CD4-positive, alpha-beta T cell treated with Interleukin-17A for 4 hours (primary cell): ENCODE measurements at regions not wholly inside any gene's neighbourhood (a gene's known extent, or its start where the extent isn't known, plus 50 kb on each side); places are given as distances from the start of the nearest gene placed in this dataset.

Experiments used
- DNase-seq: peaks from one replicate; pipeline ENCODE4 v3.0.0-alpha.2; 2020; ENCODE audit warnings: mixed read lengths

DNA sequence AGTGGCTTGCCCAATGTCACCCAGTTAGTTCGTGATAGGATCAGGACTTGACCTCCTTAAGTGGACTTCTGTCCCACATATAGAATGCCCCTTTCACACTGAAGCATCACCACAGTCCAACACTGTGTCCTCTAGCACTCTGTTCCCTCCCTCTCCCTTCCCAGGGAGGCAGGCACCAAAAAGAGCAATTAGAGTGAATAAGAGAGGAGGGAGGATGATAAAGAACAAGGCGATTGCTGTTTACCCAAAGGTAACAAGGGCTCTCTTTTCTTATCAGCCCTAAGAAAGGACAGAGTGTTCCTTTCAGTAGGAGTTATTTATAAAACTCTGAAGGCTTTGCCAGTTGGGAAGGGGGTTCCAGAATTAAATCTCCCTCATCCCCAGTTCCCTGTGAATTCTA, 192.7 kb upstream of the ATP2B1 start:
- DNase-seq: no peak

DNA sequence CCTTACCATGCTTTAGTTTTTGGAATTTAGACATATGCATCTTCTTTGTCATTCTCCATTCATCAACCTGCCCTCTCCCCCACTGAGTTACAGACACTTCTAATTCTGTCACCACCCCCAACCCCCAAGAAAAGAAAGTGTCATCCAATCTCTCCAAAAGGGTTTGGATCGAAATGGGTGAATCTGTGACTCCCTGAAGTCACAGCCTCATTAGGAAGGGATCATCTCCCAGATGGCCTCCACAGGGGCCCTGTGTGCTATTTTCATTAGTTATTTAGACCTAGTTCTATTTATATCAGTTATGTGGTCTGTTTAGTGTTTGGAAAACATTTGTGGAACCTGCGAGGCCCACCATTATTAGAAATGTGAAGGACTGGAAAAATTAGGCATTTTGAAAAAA, 191.0 kb upstream of the ATP2B1 start:
- no peak for DNase-seq

- DNase-seq: no peak
Measured at GRCh38 chr12:89895591-89895990, 187.0 kb upstream of the ATP2B1 start.

DNA sequence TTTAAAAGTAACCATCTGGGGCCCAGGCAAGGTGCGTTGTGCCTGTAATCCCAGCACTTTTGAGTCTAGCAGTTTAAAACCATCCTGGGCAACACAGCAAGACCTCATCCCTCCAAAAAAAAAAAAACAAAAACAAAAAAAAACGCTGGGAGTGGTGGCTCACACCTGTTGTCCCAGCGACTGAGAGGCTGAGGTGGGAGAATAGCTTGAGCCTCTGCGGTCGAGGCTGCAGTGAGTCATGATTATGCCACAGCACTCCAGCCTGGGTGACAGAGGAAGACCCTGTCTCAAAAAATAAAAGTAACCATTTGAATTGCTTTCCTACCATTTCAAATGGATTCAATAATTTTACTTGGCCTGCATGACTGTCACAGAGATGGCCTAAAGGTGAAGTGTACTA, 186.5 kb upstream of the ATP2B1 start:
- no peak for DNase-seq

GRCh38 chr12:89893972-89894706, 185.5 kb upstream of the ATP2B1 start:
- DNase-seq: no peak

- DNase-seq: no peak
Measured at GRCh38 chr12:89892436-89892835, 183.8 kb upstream of the ATP2B1 start.

GRCh38 chr12:89891933-89892332, 183.3 kb upstream of the ATP2B1 start:
- DNase-seq: no peak

DNA sequence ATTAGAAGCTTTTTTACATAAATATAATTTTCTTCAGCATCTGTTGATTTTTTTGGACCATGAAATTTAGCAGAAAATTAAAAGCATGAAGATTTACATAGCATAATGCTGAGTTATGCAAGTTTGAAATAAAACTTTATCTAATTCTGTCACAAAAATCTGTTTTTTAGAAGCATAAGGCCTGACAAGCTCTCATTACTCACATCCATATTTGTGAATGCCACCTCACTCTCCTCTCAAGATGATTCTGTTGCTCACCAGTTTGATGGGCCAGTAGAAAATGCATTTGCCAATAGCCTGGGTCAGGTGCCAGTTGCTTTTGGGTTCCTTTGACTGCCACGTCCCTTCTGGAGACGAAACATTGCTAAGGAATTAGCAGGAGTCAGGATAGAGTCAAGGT, 181.5 kb upstream of the ATP2B1 start:
- no peak for DNase-seq

- DNase-seq: no peak
Measured at GRCh38 chr12:89889062-89889461, 180.4 kb upstream of the ATP2B1 start.

DNA sequence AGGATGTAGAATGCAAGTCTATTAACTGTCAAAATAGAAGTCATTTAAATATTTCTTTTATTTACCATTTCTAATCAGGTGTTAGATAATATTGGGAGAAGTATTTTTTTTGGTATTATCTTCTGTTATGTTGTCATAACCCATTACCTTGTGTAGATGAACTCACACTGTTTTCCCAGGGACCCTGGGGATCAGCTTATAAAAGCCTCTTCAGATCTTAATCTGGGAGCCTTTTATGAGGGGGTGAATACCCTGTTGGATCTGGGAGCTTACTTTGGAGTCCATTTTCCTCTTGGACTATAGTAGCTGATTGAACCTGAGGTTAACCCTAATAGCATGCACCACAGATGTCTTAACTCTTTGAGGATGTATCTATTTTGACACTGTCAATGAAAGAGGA, 176.3 kb upstream of the ATP2B1 start:
- DNase-seq: no peak

GRCh38 chr12:89884416-89884898, 175.8 kb upstream of the ATP2B1 start:
- DNase-seq: no peak

DNA sequence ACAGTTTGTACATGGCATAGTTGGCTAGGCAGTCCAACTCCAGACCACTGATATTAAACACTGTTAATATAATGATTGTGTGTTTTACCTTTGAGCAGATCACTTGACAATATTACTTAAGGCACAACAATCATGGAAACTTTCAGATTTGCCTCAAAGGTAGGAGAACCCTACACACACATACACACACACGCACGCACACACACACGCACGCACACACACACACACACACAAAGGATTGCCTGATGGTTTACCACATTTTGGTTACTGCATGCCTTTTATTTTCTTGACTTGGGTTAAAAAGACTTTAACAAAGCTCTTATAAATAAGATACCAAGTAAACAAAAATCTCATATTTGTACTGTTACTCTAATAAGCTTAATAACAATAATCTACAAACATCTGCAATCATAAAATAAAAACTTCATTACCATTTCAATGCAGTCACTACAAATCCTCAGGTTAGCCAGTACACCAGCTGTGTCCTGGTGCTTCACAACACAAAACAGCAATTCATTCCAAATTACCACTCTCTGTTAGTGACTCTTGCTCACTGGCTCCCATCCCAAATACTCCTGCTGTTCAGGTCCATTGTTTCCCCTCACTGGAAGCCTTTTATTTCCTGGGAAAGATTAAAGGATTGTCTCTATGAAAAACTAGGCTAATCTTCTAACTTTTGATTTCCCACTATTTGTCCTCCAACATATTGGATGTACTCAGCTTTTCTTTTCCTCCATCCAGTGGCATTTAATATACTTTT, 175.2 kb upstream of the ATP2B1 start:
- DNase-seq: no peak

- no peak for DNase-seq
Measured at GRCh38 chr12:89882792-89883191, 174.2 kb upstream of the ATP2B1 start.

GRCh38 chr12:89882050-89882449, 173.4 kb upstream of the ATP2B1 start:
- peak; percentile 34 for DNase-seq

DNA sequence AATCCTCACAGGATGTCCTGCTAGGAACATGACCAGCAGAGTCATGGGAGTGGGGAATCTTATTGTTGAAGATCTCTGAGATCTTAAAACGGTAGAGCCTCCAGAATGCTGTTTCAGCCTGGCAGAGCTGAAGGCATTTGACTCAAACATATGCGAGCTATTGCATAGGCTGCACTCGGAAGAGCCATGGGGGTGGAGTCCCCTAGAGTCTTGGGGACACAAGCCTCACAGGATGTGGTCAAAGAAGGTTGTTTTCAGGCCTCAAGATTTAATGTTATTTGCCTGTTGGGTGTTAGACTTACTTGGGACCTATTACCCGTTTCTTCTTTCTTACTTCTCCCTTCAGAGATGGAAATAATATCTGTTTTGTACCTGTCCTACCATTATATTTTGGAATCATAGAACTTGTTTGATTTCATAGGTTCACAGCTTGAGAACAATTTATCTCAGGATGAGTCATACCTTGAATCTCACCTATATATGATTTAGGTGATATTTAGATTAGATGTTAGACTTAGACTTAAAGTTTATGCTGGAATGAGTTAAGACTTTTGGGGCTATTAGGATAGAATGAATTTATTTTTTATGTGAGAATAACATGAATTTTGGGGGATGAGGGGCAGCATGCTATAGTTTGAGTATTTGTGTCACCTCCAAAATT, 172.2 kb upstream of the ATP2B1 start:
- DNase-seq: peak; percentile 70

- no peak for DNase-seq
Measured at GRCh38 chr12:89879766-89880165, 171.1 kb upstream of the ATP2B1 start.

DNA sequence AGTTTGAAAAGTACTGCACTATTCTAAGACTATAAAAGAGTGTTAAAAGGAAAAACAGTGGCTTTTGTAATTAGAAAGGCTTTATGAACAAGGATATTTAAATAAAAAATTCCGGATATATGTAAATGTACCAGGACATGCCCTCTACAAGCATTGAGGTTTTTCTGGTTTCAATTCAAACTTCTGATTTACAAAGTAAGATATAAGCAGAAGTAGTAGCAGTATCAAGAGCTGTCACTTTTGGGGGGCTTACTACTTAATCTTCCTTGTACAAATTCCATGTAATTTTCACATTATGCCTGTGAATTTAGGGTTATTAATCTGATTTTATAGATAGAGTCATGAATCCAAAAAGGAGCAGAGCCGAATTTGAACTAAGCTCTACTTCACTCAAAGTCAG, 170.3 kb upstream of the ATP2B1 start:
- DNase-seq: no peak

- DNase-seq: no peak
Measured at GRCh38 chr12:89878327-89878726, 169.7 kb upstream of the ATP2B1 start.

DNA sequence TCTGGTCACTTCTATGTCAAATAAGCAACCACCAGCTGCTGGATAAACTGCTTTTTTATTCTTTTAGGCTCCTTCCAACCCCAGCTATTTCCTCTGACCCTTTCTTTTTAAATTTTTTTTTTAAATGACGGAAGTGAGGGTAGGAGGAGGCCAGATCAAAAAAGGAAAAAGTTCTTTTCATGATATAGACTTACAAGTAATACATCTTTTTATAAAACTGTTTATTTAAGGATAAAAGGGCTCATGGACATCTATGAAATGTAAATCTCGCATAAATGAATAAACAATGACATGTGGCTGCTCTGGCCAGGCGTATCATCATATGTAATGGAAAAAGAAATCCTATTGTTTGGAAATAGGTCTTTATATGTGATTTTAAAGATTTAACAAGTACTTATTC, 169.0 kb upstream of the ATP2B1 start:
- DNase-seq: no peak

DNA sequence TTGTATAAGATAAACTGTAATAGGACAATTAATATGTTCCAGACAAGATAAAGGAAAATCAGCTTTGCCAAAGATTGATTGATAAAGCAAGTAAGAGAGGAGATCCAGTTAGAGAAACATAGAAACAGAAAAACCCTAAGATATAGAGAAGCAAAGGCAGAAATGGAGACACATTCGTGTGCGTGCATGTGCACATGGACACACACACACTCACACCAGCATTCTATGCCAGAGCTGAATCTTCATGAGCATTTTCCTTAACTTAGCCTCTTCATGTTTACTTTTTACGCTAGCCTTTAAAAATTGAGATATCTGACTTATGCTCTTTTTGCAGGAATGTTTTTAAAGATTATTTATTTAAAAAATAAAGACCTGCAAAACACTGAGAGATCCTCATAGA, 168.5 kb upstream of the ATP2B1 start:
- DNase-seq: no peak

GRCh38 chr12:89875809-89876208, 167.2 kb upstream of the ATP2B1 start:
- DNase-seq: no peak

DNA sequence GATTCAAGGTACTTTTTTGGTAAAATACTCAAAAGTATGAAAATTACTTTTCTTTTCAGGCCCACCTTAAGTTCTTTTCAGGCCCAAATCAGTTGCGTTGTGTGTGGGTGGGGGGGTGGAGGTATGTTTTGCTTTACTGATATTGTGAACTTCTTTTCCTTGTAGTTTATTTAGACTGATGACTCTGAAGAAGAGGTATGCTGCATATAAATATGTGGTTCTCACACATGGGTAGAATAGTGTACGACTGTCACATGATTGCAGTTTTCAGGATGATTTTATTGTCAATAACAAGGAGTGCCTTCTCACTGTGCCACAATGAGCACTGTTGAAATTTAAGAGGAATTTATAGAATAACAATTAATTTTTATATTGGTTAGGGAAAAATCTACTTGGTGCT, 166.6 kb upstream of the ATP2B1 start:
- no peak for DNase-seq

DNA sequence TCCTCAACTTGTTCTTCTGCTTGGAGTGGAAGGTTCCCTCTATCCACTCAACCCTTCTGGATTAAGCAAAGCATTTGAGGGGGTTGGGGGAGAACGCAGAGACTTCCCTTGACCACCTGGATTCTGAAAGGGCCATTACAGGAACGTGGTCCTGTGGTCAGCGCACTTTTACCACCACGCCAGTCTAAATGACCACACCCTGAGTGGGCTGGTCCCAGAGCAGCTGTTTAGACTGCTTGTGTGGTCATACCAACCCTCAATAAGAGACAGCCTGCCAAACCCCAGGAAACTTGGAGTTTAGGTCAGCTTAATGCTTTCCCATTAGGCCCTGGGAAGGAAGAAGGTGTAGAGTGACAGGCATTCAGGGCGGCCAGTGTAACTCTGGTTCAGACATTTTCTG, 165.5 kb upstream of the ATP2B1 start:
- no peak for DNase-seq

- DNase-seq: no peak
Measured at GRCh38 chr12:89873745-89874144, 165.1 kb upstream of the ATP2B1 start.
